ENCODE measurements at regions not wholly inside any gene's neighbourhood (a gene's known extent, or its start where the extent isn't known, plus 50 kb on each side); places are given as distances from the start of the nearest gene placed in this dataset.

GRCh38 chr1:185409763-185410528 is 92.9 kb upstream of the IVNS1ABP start:
- no peak for TF ChIP-seq CTCF (IDR thresholded peaks at IDR 0.05)
- no peak for TF ChIP-seq CBX8 (IDR thresholded peaks at IDR 0.05)
- no peak for TF ChIP-seq BHLHE40 (IDR thresholded peaks at IDR 0.05; ENCODE audit: low read depth, low read length)
- TF ChIP-seq PBX3 (IDR thresholded peaks at IDR 0.05): no peak
- TF ChIP-seq FOSL2 (IDR thresholded peaks at IDR 0.05): no peak
- no peak for TF ChIP-seq FOSL2 (CRISPR knock-in tag; IDR thresholded peaks at IDR 0.05)
- TF ChIP-seq ELK1 (IDR thresholded peaks at IDR 0.05; ENCODE audit: low read depth, low read length): no peak
- 0 out of 4 replicates have a peak, but pooled peaks of 1 of the 2 experiments have one; percentile 15 for TF ChIP-seq CEBPB (IDR thresholded peaks at IDR 0.05)
- no peak for TF ChIP-seq JUN (IDR thresholded peaks at IDR 0.05)
- no peak for TF ChIP-seq NPAS2 (CRISPR knock-in tag; IDR thresholded peaks at IDR 0.05; ENCODE audit: borderline replicate concordance)
- no peak for TF ChIP-seq ZNF302 (CRISPR knock-in tag; IDR thresholded peaks at IDR 0.05)
- TF ChIP-seq RAD21 (conservative IDR thresholded peaks at IDR 0.05 in 1 of 2, IDR thresholded peaks at IDR 0.05 in 1 of 2): no peak
- no peak for TF ChIP-seq MAFK (IDR thresholded peaks at IDR 0.05; ENCODE audit: partially characterized antibody)
- TF ChIP-seq POLR2A (IDR thresholded peaks at IDR 0.05; ENCODE audit: low read length): no peak
